Activated naive CD4-positive, alpha-beta T cell treated with anti-CD3 and anti-CD28 coated beads for 36 hours (primary cell): ENCODE measurements at regions not wholly inside any gene's neighbourhood (a gene's known extent, or its start where the extent isn't known, plus 50 kb on each side); places are given as distances from the start of the nearest gene placed in this dataset.

Experiments used
- CTCF ChIA-PET: fragments of 350-600 bp; sonication (Branson Sonifier 250); formaldehyde crosslinking; loops from one replicate; lab custom pipeline; 2021; ENCODE audit warnings: antibody characterized with exemption; lab: Charles Lee
- DNase-seq: peaks from one replicate; pipeline ENCODE4 v3.0.0-alpha.2; 2020
- H3K27ac Mint-ChIP-seq: one replicate; pipeline ENCODE4 v1.8.0; 2021; ENCODE audit warnings: mild to moderate bottlenecking, mixed read lengths
- H3K27me3 Mint-ChIP-seq: one replicate; pipeline ENCODE4 v1.8.0; 2021; ENCODE audit warnings: low read depth, mixed read lengths
- H3K36me3 Mint-ChIP-seq: one replicate; pipeline ENCODE4 v1.8.0; 2021; ENCODE audit warnings: low read depth, mixed read lengths
- H3K4me1 Mint-ChIP-seq: one replicate; pipeline ENCODE4 v1.8.0; 2021; ENCODE audit warnings: low read depth, mixed read lengths
- H3K4me3 Mint-ChIP-seq: one replicate; pipeline ENCODE4 v1.8.0; 2021; ENCODE audit warnings: mild to moderate bottlenecking, moderate library complexity, mixed read lengths
- H3K9me3 Mint-ChIP-seq: one replicate; pipeline ENCODE4 v1.8.0; 2021; ENCODE audit warnings: mixed read lengths
- intact Hi-C: fragments of 100-400 bp; cut with micrococcal nuclease; formaldehyde crosslinking; loops from one replicate; pipeline ENCODE4 v1.15.1; 2023

GRCh38 chr18:77187189-77187588 is 54.6 kb upstream of the MBP start:
- CTCF ChIA-PET = no interaction called here
- no peak overlapping the region for H3K27ac Mint-ChIP-seq
- H3K27me3 Mint-ChIP-seq = no peaks in the 10 kb centered on the region
- H3K4me1 Mint-ChIP-seq = no peaks in the 10 kb centered on the region
- no peaks in the 10 kb centered on the region for H3K36me3 Mint-ChIP-seq
- H3K9me3 Mint-ChIP-seq = peaks cover 3% of the 10 kb centered on the region
- no peak overlapping the region for H3K4me3 Mint-ChIP-seq
- DNase-seq = no peak
- intact Hi-C loops = no loop called here

GRCh38 chr18:77191071-77191751 is 58.4 kb upstream of the GALR1 start:
- CTCF ChIA-PET = interaction anchor here (0.8 to 1.2 kb wide), 2 partner anchors 45 to 191 kb away, joined by 4 read pairs; no protein-coding TSS in a partner anchor
- no peak overlapping the region for H3K4me3 Mint-ChIP-seq

GRCh38 chr18:77197073-77197472 is 52.6 kb upstream of the GALR1 start:
- CTCF ChIA-PET = interaction anchor here (1.2 kb wide), 1 partner anchor 12 kb away, joined by 3 read pairs; no protein-coding TSS in a partner anchor
- Mint-ChIP-seq H3K27ac (no peak overlapping the region), H3K27me3 (no peaks in the 10 kb centered on the region), H3K9me3 (peaks cover 2% of the 10 kb centered on the region), H3K36me3 (no peaks in the 10 kb centered on the region), H3K4me3 (no peak overlapping the region), H3K4me1 (peaks cover 16% of the 10 kb centered on the region)
- intact Hi-C loops = no loop called here
- no peak for DNase-seq

More at GRCh38 chr18:77191071-77191751, 58.4 kb upstream of the GALR1 start:
- no peak for DNase-seq
- H3K27me3 Mint-ChIP-seq = no peaks in the 10 kb centered on the region
- H3K4me1 Mint-ChIP-seq = no peaks in the 10 kb centered on the region
- no peaks in the 10 kb centered on the region for H3K36me3 Mint-ChIP-seq
- intact Hi-C loops = no loop called here
- H3K9me3 Mint-ChIP-seq = peaks cover 5% of the 10 kb centered on the region
- no peak overlapping the region for H3K27ac Mint-ChIP-seq

GRCh38 chr18:77198663-77199062 is 51.0 kb upstream of the GALR1 start:
- H3K9me3 Mint-ChIP-seq = peaks cover 2% of the 10 kb centered on the region

GRCh38 chr18:77199707-77200106 is 49.9 kb upstream of the GALR1 start:
- peaks cover 16% of the 10 kb centered on the region for H3K4me1 Mint-ChIP-seq
- H3K36me3 Mint-ChIP-seq = no peaks in the 10 kb centered on the region
- H3K4me3 Mint-ChIP-seq = no peak overlapping the region
- no peaks in the 10 kb centered on the region for H3K27me3 Mint-ChIP-seq
- intact Hi-C loops = loop anchor here (2.0 to 10.0 kb wide), 2 partner anchors 53 to 1995 kb away; partner anchors contain the start of gene PTGR3
- H3K27ac Mint-ChIP-seq = no peak overlapping the region
- no peaks in the 10 kb centered on the region for H3K9me3 Mint-ChIP-seq
- no peak for DNase-seq
- CTCF ChIA-PET = interaction anchor here (0.6 to 2.0 kb wide), 5 partner anchors 10 to 278 kb away, joined by 3 to 5 read pairs (median 4); no protein-coding TSS in a partner anchor

More at GRCh38 chr18:77198663-77199062, 51.0 kb upstream of the GALR1 start:
- Mint-ChIP-seq H3K36me3 (no peaks in the 10 kb centered on the region), H3K4me3 (no peak overlapping the region), H3K4me1 (peaks cover 16% of the 10 kb centered on the region), H3K27ac (no peak overlapping the region), H3K27me3 (no peaks in the 10 kb centered on the region)
- intact Hi-C loops = no loop called here
- no peak for DNase-seq
- CTCF ChIA-PET = interaction anchor here (0.6 to 0.7 kb wide), 2 partner anchors 14 to 207 kb away, joined by 3 read pairs; no protein-coding TSS in a partner anchor
